ENCODE measurements at regions not wholly inside any gene's neighbourhood (a gene's known extent, or its start where the extent isn't known, plus 50 kb on each side); places are given as distances from the start of the nearest gene placed in this dataset.
"Not testable (repeated sequence)": the region's sequence is repeated elsewhere in the genome, so short reads cannot be mapped to it uniquely, and the experiment has no call there.

- DNase-seq, result no peak
- H3K27me3 Mint-ChIP-seq, result peaks cover 12% of the 10 kb centered on the region
- no peaks in the 10 kb centered on the region for H3K9me3 Mint-ChIP-seq
- CTCF ChIA-PET, result no interaction called here
- H3K36me3 Mint-ChIP-seq, result no peaks in the 10 kb centered on the region
- no peak overlapping the region for H3K4me3 Mint-ChIP-seq
- no peak overlapping the region for H3K27ac Mint-ChIP-seq
- H3K4me1 Mint-ChIP-seq, result no peaks in the 10 kb centered on the region
Measured at GRCh38 chr3:101150504-101150903, 157.3 kb upstream of the ABI3BP start.

- no peaks in the 10 kb centered on the region for H3K4me1 Mint-ChIP-seq
- no peaks in the 10 kb centered on the region for H3K9me3 Mint-ChIP-seq
- CTCF ChIA-PET, result no interaction called here
- H3K27me3 Mint-ChIP-seq, result peaks cover 8% of the 10 kb centered on the region
- no peak for DNase-seq
- no peaks in the 10 kb centered on the region for H3K36me3 Mint-ChIP-seq
- no peak overlapping the region for H3K27ac Mint-ChIP-seq
- no peak overlapping the region for H3K4me3 Mint-ChIP-seq
Measured at GRCh38 chr3:101149707-101150106, 156.5 kb upstream of the ABI3BP start.

GRCh38 chr3:101149251-101149650 is 156.0 kb upstream of the ABI3BP start:
- no peaks in the 10 kb centered on the region for H3K9me3 Mint-ChIP-seq
- no peaks in the 10 kb centered on the region for H3K36me3 Mint-ChIP-seq
- CTCF ChIA-PET, result no interaction called here
- H3K27ac Mint-ChIP-seq, result no peak overlapping the region
- peaks cover 7% of the 10 kb centered on the region for H3K27me3 Mint-ChIP-seq
- DNase-seq, result no peak
- no peaks in the 10 kb centered on the region for H3K4me1 Mint-ChIP-seq
- no peak overlapping the region for H3K4me3 Mint-ChIP-seq

- CTCF ChIA-PET, result no interaction called here
- Mint-ChIP-seq H3K4me1 (no peaks in the 10 kb centered on the region), H3K4me3 (no peak overlapping the region), H3K27me3 (peaks cover 7% of the 10 kb centered on the region), H3K36me3 (no peaks in the 10 kb centered on the region), H3K27ac (no peak overlapping the region), H3K9me3 (no peaks in the 10 kb centered on the region)
- DNase-seq, result no peak
Measured at GRCh38 chr3:101148001-101148400, 154.8 kb upstream of the ABI3BP start.

GRCh38 chr3:101146946-101147345 is 153.7 kb upstream of the ABI3BP start:
- CTCF ChIA-PET, result interaction anchor here (0.6 kb wide), 1 partner anchor 54 kb away, joined by 3 read pairs; no protein-coding TSS in a partner anchor
- H3K9me3 Mint-ChIP-seq, result no peaks in the 10 kb centered on the region

GRCh38 chr3:101144105-101144504 is 150.9 kb upstream of the ABI3BP start:
- peaks cover 5% of the 10 kb centered on the region for H3K27me3 Mint-ChIP-seq
- no peaks in the 10 kb centered on the region for H3K36me3 Mint-ChIP-seq
- H3K9me3 Mint-ChIP-seq, result no peaks in the 10 kb centered on the region

More at GRCh38 chr3:101146946-101147345, 153.7 kb upstream of the ABI3BP start:
- peaks cover 4% of the 10 kb centered on the region for H3K27me3 Mint-ChIP-seq
- no peak overlapping the region for H3K4me3 Mint-ChIP-seq
- no peaks in the 10 kb centered on the region for H3K36me3 Mint-ChIP-seq
- no peak for DNase-seq
- no peaks in the 10 kb centered on the region for H3K4me1 Mint-ChIP-seq
- H3K27ac Mint-ChIP-seq, result no peak overlapping the region

GRCh38 chr3:101143012-101143411 is 149.8 kb upstream of the ABI3BP start:
- Mint-ChIP-seq H3K27me3 (peaks cover 9% of the 10 kb centered on the region), H3K4me3 (no peak overlapping the region), H3K27ac (no peak overlapping the region), H3K9me3 (no peaks in the 10 kb centered on the region), H3K4me1 (no peaks in the 10 kb centered on the region), H3K36me3 (no peaks in the 10 kb centered on the region)
- CTCF ChIA-PET, result no interaction called here
- no peak for DNase-seq

More at GRCh38 chr3:101144105-101144504, 150.9 kb upstream of the ABI3BP start:
- Mint-ChIP-seq H3K4me1 (no peaks in the 10 kb centered on the region), H3K27ac (no peak overlapping the region), H3K4me3 (no peak overlapping the region)
- DNase-seq, result no peak
- CTCF ChIA-PET, result no interaction called here

GRCh38 chr3:101142160-101142559 is 148.9 kb upstream of the ABI3BP start:
- CTCF ChIA-PET, result no interaction called here
- Mint-ChIP-seq H3K27ac (no peak overlapping the region), H3K4me1 (no peaks in the 10 kb centered on the region), H3K27me3 (peaks cover 8% of the 10 kb centered on the region), H3K9me3 (no peaks in the 10 kb centered on the region), H3K36me3 (no peaks in the 10 kb centered on the region), H3K4me3 (no peak overlapping the region)
- no peak for DNase-seq

GRCh38 chr3:101141135-101141534 is 147.9 kb upstream of the ABI3BP start:
- DNase-seq, result no peak
- Mint-ChIP-seq H3K4me1 (no peaks in the 10 kb centered on the region), H3K27me3 (peaks cover 4% of the 10 kb centered on the region), H3K4me3 (no peak overlapping the region), H3K27ac (no peak overlapping the region), H3K9me3 (no peaks in the 10 kb centered on the region), H3K36me3 (no peaks in the 10 kb centered on the region)
- CTCF ChIA-PET, result no interaction called here

GRCh38 chr3:101138817-101139216 is 145.6 kb upstream of the ABI3BP start:
- peaks cover 4% of the 10 kb centered on the region for H3K27me3 Mint-ChIP-seq
- H3K36me3 Mint-ChIP-seq, result no peaks in the 10 kb centered on the region
- CTCF ChIA-PET, result no interaction called here
- H3K4me1 Mint-ChIP-seq, result peaks cover 12% of the 10 kb centered on the region
- no peak overlapping the region for H3K27ac Mint-ChIP-seq
- H3K4me3 Mint-ChIP-seq, result no peak overlapping the region
- no peaks in the 10 kb centered on the region for H3K9me3 Mint-ChIP-seq
- DNase-seq, result no peak

GRCh38 chr3:101134331-101134730 is 141.1 kb upstream of the ABI3BP start:
- no peak for DNase-seq
- no peak overlapping the region for H3K4me3 Mint-ChIP-seq
- H3K27ac Mint-ChIP-seq, result no peak overlapping the region
- H3K4me1 Mint-ChIP-seq, result peaks cover 20% of the 10 kb centered on the region
- CTCF ChIA-PET, result no interaction called here
- no peaks in the 10 kb centered on the region for H3K36me3 Mint-ChIP-seq
- peaks cover 5% of the 10 kb centered on the region for H3K9me3 Mint-ChIP-seq
- H3K27me3 Mint-ChIP-seq, result peaks cover 4% of the 10 kb centered on the region

GRCh38 chr3:101133652-101134051 is 140.4 kb upstream of the ABI3BP start:
- H3K27ac Mint-ChIP-seq, result no peak overlapping the region
- CTCF ChIA-PET, result no interaction called here
- peaks cover 3% of the 10 kb centered on the region for H3K27me3 Mint-ChIP-seq
- no peaks in the 10 kb centered on the region for H3K36me3 Mint-ChIP-seq
- H3K4me1 Mint-ChIP-seq, result peaks cover 20% of the 10 kb centered on the region
- H3K9me3 Mint-ChIP-seq, result peaks cover 5% of the 10 kb centered on the region
- no peak for DNase-seq
- no peak overlapping the region for H3K4me3 Mint-ChIP-seq

GRCh38 chr3:101133197-101133596 is 140.0 kb upstream of the ABI3BP start:
- H3K36me3 Mint-ChIP-seq, H3K27ac Mint-ChIP-seq, DNase-seq, H3K9me3 Mint-ChIP-seq, H3K4me3 Mint-ChIP-seq, CTCF ChIA-PET, H3K27me3 Mint-ChIP-seq: not testable (repeated sequence)
- H3K4me1 Mint-ChIP-seq, result peaks cover 20% of the 10 kb centered on the region

GRCh38 chr3:101131767-101132166 is 138.5 kb upstream of the ABI3BP start:
- no peak for DNase-seq
- peaks cover 5% of the 10 kb centered on the region for H3K9me3 Mint-ChIP-seq
- H3K4me3 Mint-ChIP-seq, result no peak overlapping the region
- no peaks in the 10 kb centered on the region for H3K36me3 Mint-ChIP-seq
- peaks cover 7% of the 10 kb centered on the region for H3K27me3 Mint-ChIP-seq
- CTCF ChIA-PET, result no interaction called here
- peaks cover 20% of the 10 kb centered on the region for H3K4me1 Mint-ChIP-seq
- H3K27ac Mint-ChIP-seq, result no peak overlapping the region

- no peak for DNase-seq
- Mint-ChIP-seq H3K9me3 (peaks cover 5% of the 10 kb centered on the region), H3K4me3 (no peak overlapping the region), H3K4me1 (peaks cover 8% of the 10 kb centered on the region), H3K36me3 (no peaks in the 10 kb centered on the region), H3K27me3 (peaks cover 13% of the 10 kb centered on the region), H3K27ac (no peak overlapping the region)
- CTCF ChIA-PET, result no interaction called here
Measured at GRCh38 chr3:101128786-101129185, 135.6 kb upstream of the ABI3BP start.

GRCh38 chr3:101128001-101128400 is 134.8 kb upstream of the ABI3BP start:
- H3K27ac Mint-ChIP-seq, result no peak overlapping the region
- no peaks in the 10 kb centered on the region for H3K36me3 Mint-ChIP-seq
- H3K4me3 Mint-ChIP-seq, result no peak overlapping the region
- CTCF ChIA-PET, result no interaction called here
- no peaks in the 10 kb centered on the region for H3K4me1 Mint-ChIP-seq
- no peak for DNase-seq
- H3K9me3 Mint-ChIP-seq, result no peaks in the 10 kb centered on the region
- H3K27me3 Mint-ChIP-seq, result peaks cover 13% of the 10 kb centered on the region

All from activated naive CD4-positive, alpha-beta T cell treated with anti-CD3 and anti-CD28 coated beads, Interleukin-2, amount 10 ng/mL, durations not matched to agents 7 days and 5 days (primary cell).